HepG2 (cell line): ENCODE measurements at regions not wholly inside any gene's neighbourhood (a gene's known extent, or its start where the extent isn't known, plus 50 kb on each side); places are given as distances from the start of the nearest gene placed in this dataset.

ENCODE experiments used
- ATAC-seq: fragments of 200-7000 bp; cut with Tn5 transposase; 3 replicates; pipeline ENCODE4 v1.9.1; 2020; ENCODE audit warnings: mild to moderate bottlenecking, moderate library complexity
- BruUV-seq: library from RNA; stranded (reverse); fragments of 400-500 nt; replicated peaks from 2 replicates; lab custom pipeline; 2021; lab: Mats Ljungman, UMichigan
- CTCF ChIA-PET: fragments of 300-600 bp; formaldehyde crosslinking; extraction: SDS; loops from one replicate; lab custom pipeline; 2021; ENCODE audit warnings: low total read pairs, inconsistent platforms, low intra/inter-chr PET ratio; lab: Yijun Ruan, JAX
- POLR2A ChIA-PET: fragments of 350-600 bp; sonication (Branson Sonifier 250); formaldehyde crosslinking; loops from one replicate; lab custom pipeline; 2020; ENCODE audit warnings: antibody characterized with exemption, inconsistent platforms; lab: Yijun Ruan, JAX
- DNase-seq: peaks from one replicate; pipeline ENCODE4 v3.0.0-alpha.2; 2015; ENCODE audit warnings: low spot score
- FAIRE-seq: peaks from 3 replicates; lab custom pipeline; 2011; peaks lifted over from hg19 to GRCh38; lab: Jason Lieb, UNC
- H2AFZ ChIP-seq: one replicate; pipeline ENCODE4 v1.6.1; 2011; ENCODE audit warnings: low read length, inconsistent platforms
- H3K27ac ChIP-seq: fragments of 300-600 bp; 3 replicates; pipeline ENCODE4 v1.8.0; 2011; ENCODE audit warnings: mixed run types, mild to moderate bottlenecking, mixed read lengths, low read length, inconsistent platforms; ENCODE audit not compliant: insufficient read depth; ENCODE audit errors: extremely low read length
- H3K27me3 ChIP-seq, 2 experiments: fragments of 200-600 bp in 1 of 2; 2 replicates in 1 of 2; 3 replicates in 1 of 2; pipeline versions ENCODE4 v1.6.0 to v1.8.0; 2011; ENCODE audit warnings: low read length in 2 of 2, mild to moderate bottlenecking in 2 of 2, moderate library complexity in 2 of 2, inconsistent platforms in 1 of 2; ENCODE audit not compliant: insufficient read depth in 2 of 2, control insufficient read depth in 1 of 2
- H3K36me3 ChIP-seq, 2 experiments: fragments of 200-600 bp in 1 of 2; replicated peaks in 1 of 2; 2 replicates in 1 of 2; 3 replicates in 1 of 2; pipeline versions ENCODE4 v1.5.1 to v1.8.0; 2011; ENCODE audit warnings: low read length in 2 of 2, inconsistent platforms in 1 of 2; ENCODE audit not compliant: insufficient read depth in 2 of 2, control insufficient read depth in 1 of 2
- H3K4me1 ChIP-seq: 2 replicates; pipeline ENCODE4 v1.5.1; 2012; ENCODE audit warnings: low read length, inconsistent platforms; ENCODE audit not compliant: insufficient read depth
- H3K4me2 ChIP-seq: 2 replicates; pipeline ENCODE4 v1.6.0; 2011; ENCODE audit warnings: low read depth, low read length, inconsistent platforms
- H3K4me3 ChIP-seq, 3 experiments: fragments of 200-600 bp in 1 of 3; sonication (generic), shearing (Covaris generic) in 1 of 3; replicated peaks in 1 of 3; 2 replicates each; pipeline ENCODE4 v1.5.1; 2011 to 2016; ENCODE audit warnings: low read length in 3 of 3, inconsistent platforms in 2 of 3, low read depth in 2 of 3, mild to moderate bottlenecking in 2 of 3, control low read depth in 1 of 3, mixed read lengths in 1 of 3; ENCODE audit not compliant: insufficient read depth in 1 of 3
- H3K79me2 ChIP-seq: one replicate; pipeline ENCODE4 v1.6.1; 2011; ENCODE audit warnings: low read length, inconsistent platforms; ENCODE audit not compliant: insufficient read depth
- H3K9ac ChIP-seq: 2 replicates; pipeline ENCODE4 v1.6.0; 2011; ENCODE audit warnings: mild to moderate bottlenecking, low read depth, low read length, inconsistent platforms; ENCODE audit not compliant: insufficient read depth
- H3K9me3 ChIP-seq: 2 replicates; pipeline ENCODE4 v1.5.1; 2012; ENCODE audit warnings: mild to moderate bottlenecking, low read length
- H4K20me1 ChIP-seq: 2 replicates; pipeline ENCODE4 v1.6.0; 2011; ENCODE audit warnings: inconsistent platforms, mild to moderate bottlenecking, low read length, moderate library complexity; ENCODE audit not compliant: insufficient read depth
- CREB1 ChIP-seq, 2 experiments: fragments of 450-650 bp in 1 of 2; IDR thresholded peaks; 2 replicates each; pipeline ENCODE4 v1.6.1; 2016 to 2017; ENCODE audit warnings: control low read depth in 1 of 2, mild to moderate bottlenecking in 1 of 2, missing compliant biosample characterization in 1 of 2, missing genetic modification characterization in 1 of 2
- NFYB ChIP-seq: sonication (generic); formaldehyde crosslinking; IDR thresholded peaks from 2 replicates; pipeline ENCODE4 v1.4.0; 2020; ENCODE audit warnings: missing genetic modification reagents
- RARA ChIP-seq: IDR thresholded peaks from 2 replicates; pipeline ENCODE4 v1.6.1; 2016; ENCODE audit warnings: missing genetic modification reagents, missing compliant biosample characterization
- ZNF121 ChIP-seq: sonication (generic); formaldehyde crosslinking; IDR thresholded peaks from 2 replicates; pipeline ENCODE4 v1.5.0; 2020; ENCODE audit warnings: mild to moderate bottlenecking, missing genetic modification reagents
- ZNF17 ChIP-seq: sonication (generic); formaldehyde crosslinking; IDR thresholded peaks from 2 replicates; pipeline ENCODE4 v1.5.0; 2020; ENCODE audit warnings: mild to moderate bottlenecking, missing genetic modification reagents
- ZNF256 ChIP-seq: sonication (generic); formaldehyde crosslinking; conservative IDR thresholded peaks from 2 replicates; pipeline ENCODE4 v1.4.0; 2020; ENCODE audit warnings: missing genetic modification reagents
- ZNF329 ChIP-seq: sonication (generic); formaldehyde crosslinking; IDR thresholded peaks from 2 replicates; pipeline ENCODE4 v1.9.0; 2021; ENCODE audit warnings: low read depth, mild to moderate bottlenecking, missing genetic modification reagents
- WGBS: methylation state at CpG from one replicate; pipeline ENCODE4 v1.1.6; 2017; ENCODE audit warnings: low lambda C conversion rate; 5-methylcytosine and 5-hydroxymethylcytosine counted together
- in situ Hi-C: cut with HindIII; loops from 2 replicates; pipeline ENCODE4 v1.10.0; 2017; ENCODE audit warnings: low pct_unique_long_range_greater_than_20kb; ENCODE audit not compliant: extremely low pct_ligation_motif_present
- intact Hi-C: fragments of 100-400 bp; cut with micrococcal nuclease; formaldehyde crosslinking; loops from one replicate; pipeline ENCODE4 v1.10.0; 2022; ENCODE audit not compliant: unreplicated experiment
- TF ChIP-seq, protein P1 (sequence below): sonication (generic); formaldehyde crosslinking; conservative IDR thresholded peaks from 2 replicates; pipeline ENCODE4 v1.4.0; 2020; ENCODE audit warnings: mild to moderate bottlenecking, missing genetic modification reagents, moderate library complexity

DNA sequence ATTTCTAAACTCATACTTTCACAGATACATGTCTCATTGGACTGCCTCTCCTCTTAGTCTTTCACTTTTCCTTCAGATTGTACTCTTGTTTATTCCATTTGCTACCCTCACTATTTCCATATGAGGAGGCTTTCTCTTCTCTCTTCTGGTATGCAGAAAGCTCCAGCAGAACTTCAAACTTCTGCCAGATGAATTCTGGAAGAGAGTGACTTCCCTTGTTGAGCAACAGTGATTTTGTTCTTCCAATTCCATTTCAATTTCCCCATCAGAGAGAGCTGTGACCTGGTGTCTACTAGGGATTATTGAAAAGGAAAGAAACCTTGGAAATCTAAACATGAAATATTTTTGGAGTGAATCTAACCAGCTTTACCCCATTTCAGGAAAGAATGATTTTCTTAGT, 523.2 kb upstream of the ZNF717 start (continued):
- TF ChIP-seq, protein P1, sequence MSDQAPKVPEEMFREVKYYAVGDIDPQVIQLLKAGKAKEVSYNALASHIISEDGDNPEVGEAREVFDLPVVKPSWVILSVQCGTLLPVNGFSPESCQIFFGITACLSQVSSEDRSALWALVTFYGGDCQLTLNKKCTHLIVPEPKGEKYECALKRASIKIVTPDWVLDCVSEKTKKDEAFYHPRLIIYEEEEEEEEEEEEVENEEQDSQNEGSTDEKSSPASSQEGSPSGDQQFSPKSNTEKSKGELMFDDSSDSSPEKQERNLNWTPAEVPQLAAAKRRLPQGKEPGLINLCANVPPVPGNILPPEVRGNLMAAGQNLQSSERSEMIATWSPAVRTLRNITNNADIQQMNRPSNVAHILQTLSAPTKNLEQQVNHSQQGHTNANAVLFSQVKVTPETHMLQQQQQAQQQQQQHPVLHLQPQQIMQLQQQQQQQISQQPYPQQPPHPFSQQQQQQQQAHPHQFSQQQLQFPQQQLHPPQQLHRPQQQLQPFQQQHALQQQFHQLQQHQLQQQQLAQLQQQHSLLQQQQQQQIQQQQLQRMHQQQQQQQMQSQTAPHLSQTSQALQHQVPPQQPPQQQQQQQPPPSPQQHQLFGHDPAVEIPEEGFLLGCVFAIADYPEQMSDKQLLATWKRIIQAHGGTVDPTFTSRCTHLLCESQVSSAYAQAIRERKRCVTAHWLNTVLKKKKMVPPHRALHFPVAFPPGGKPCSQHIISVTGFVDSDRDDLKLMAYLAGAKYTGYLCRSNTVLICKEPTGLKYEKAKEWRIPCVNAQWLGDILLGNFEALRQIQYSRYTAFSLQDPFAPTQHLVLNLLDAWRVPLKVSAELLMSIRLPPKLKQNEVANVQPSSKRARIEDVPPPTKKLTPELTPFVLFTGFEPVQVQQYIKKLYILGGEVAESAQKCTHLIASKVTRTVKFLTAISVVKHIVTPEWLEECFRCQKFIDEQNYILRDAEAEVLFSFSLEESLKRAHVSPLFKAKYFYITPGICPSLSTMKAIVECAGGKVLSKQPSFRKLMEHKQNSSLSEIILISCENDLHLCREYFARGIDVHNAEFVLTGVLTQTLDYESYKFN (CRISPR knock-in tag), result no peak
- TF ChIP-seq, all 625 proteins: peak for 0

DNA sequence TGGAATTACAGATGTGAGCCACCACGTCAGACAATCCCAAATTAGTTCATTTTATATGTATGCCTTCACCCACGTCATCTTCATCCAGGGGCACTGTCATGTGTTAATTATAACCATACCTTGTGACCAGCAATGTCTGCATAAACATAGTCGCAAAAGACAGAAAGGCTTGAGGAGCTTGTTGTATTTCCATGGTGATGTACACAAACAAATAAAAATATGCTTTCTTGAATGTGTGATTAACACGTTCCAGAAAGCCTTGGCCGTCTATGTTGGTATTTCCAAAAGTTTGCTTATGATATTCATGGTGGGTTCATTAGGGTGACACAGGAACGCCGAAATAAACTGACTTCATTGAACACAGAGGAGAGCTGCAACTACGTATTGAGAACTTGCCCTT, 524.7 kb upstream of the ZNF717 start:
- in situ Hi-C loops, result no loop called here
- Histone ChIP-seq H3K36me3 (no peaks in the 10 kb centered on the region), H3K9me3 (no peaks in the 10 kb centered on the region), H3K4me3 (no peak overlapping the region), H3K4me2 (no peak overlapping the region), H3K27ac (no peak overlapping the region), H3K9ac (no peak overlapping the region), H3K27me3 (no peaks in the 10 kb centered on the region; a peak in 1 of 5 replicates), H3K4me1 (no peaks in the 10 kb centered on the region), H4K20me1 (no peaks in the 10 kb centered on the region), H3K79me2 (no peaks in the 10 kb centered on the region), H2AFZ (no peak overlapping the region)
- DNase-seq, result no peak
- no peak for ATAC-seq
- TF ChIP-seq ZNF256 (no peak), CREB1 (IDR thresholded peaks at IDR 0.05) (peak; percentile 43; the same call in 1 of the 2 replicates), CREB1 (CRISPR knock-in tag; IDR thresholded peaks at IDR 0.05) (no peak), RARA (CRISPR knock-in tag) (no peak), ZNF329 (CRISPR knock-in tag) (no peak), NFYB (CRISPR knock-in tag) (no peak), ZNF121 (CRISPR knock-in tag) (no peak), ZNF17 (no peak)
- POLR2A ChIA-PET, result no interaction called here
- no peak for FAIRE-seq
- BruUV-seq, result no TSS peak
- WGBS, result 2% methylated on average over 8 of the region's 8 CpGs
- CTCF ChIA-PET, result no interaction called here
- intact Hi-C loops, result no loop called here
